Adipocyte (in vitro differentiated cells): ENCODE measurements at regions not wholly inside any gene's neighbourhood (a gene's known extent, or its start where the extent isn't known, plus 50 kb on each side); places are given as distances from the start of the nearest gene placed in this dataset.
"Not testable (repeated sequence)": the region's sequence is repeated elsewhere in the genome, so short reads cannot be mapped to it uniquely, and the experiment has no call there.

ENCODE experiments used
- DNase-seq: peaks from one replicate; pipeline ENCODE4 v3.0.0-alpha.2; 2015; ENCODE audit warnings: low read depth
- H3K27me3 ChIP-seq: replicated peaks from 2 replicates; pipeline ENCODE4 v1.7.0; 2013; ENCODE audit warnings: mild to moderate bottlenecking, low read length, moderate library complexity; ENCODE audit not compliant: control insufficient read depth, insufficient read depth
- H3K36me3 ChIP-seq: 2 replicates; pipeline ENCODE4 v1.7.0; 2013; ENCODE audit warnings: low read length, mild to moderate bottlenecking, moderate library complexity; ENCODE audit not compliant: control insufficient read depth, insufficient read depth, severe bottlenecking
- H3K4me1 ChIP-seq: 2 replicates; pipeline ENCODE4 v1.7.0; 2013; ENCODE audit warnings: mild to moderate bottlenecking, low read length, moderate library complexity; ENCODE audit not compliant: control insufficient read depth, insufficient read depth
- H3K4me3 ChIP-seq: 2 replicates; pipeline ENCODE4 v1.7.0; 2013; ENCODE audit warnings: mild to moderate bottlenecking, low read length, moderate library complexity
- H3K9ac ChIP-seq: 2 replicates; pipeline ENCODE4 v1.7.0; 2013; ENCODE audit warnings: mild to moderate bottlenecking, low read length, moderate library complexity
- H3K9me3 ChIP-seq: 2 replicates; pipeline ENCODE4 v1.7.0; 2013; ENCODE audit warnings: mild to moderate bottlenecking, low read length, moderate library complexity; ENCODE audit not compliant: control insufficient read depth

- H3K9ac ChIP-seq, H3K9me3 ChIP-seq, DNase-seq, H3K36me3 ChIP-seq, H3K4me1 ChIP-seq, H3K27me3 ChIP-seq, H3K4me3 ChIP-seq: not testable (repeated sequence)
Observed at GRCh38 chr9:63334187-63334586, 1950.8 kb downstream of the FOXD4L5 start.

- H3K4me1 ChIP-seq, H3K36me3 ChIP-seq, H3K9me3 ChIP-seq, H3K9ac ChIP-seq, H3K4me3 ChIP-seq, H3K27me3 ChIP-seq, DNase-seq: not testable (repeated sequence)
Observed at GRCh38 chr9:63333083-63333482, 1951.9 kb downstream of the FOXD4L5 start.

- H3K9ac ChIP-seq, H3K36me3 ChIP-seq, DNase-seq, H3K4me1 ChIP-seq, H3K4me3 ChIP-seq, H3K27me3 ChIP-seq, H3K9me3 ChIP-seq: not testable (repeated sequence)
Observed at GRCh38 chr9:63328313-63328712, 1956.7 kb downstream of the FOXD4L5 start.

- H3K4me3 ChIP-seq, H3K9me3 ChIP-seq, H3K36me3 ChIP-seq, H3K4me1 ChIP-seq, H3K9ac ChIP-seq, DNase-seq, H3K27me3 ChIP-seq: not testable (repeated sequence)
Observed at GRCh38 chr9:63327211-63327610, 1957.8 kb downstream of the FOXD4L5 start.

- H3K9ac ChIP-seq, H3K4me3 ChIP-seq, H3K27me3 ChIP-seq, H3K36me3 ChIP-seq, DNase-seq, H3K9me3 ChIP-seq, H3K4me1 ChIP-seq: not testable (repeated sequence)
Observed at GRCh38 chr9:63326665-63327064, 1958.3 kb downstream of the FOXD4L5 start.

GRCh38 chr9:63325696-63326095 lies 1959.3 kb downstream of the FOXD4L5 start:
- H3K9ac ChIP-seq, H3K4me3 ChIP-seq, H3K27me3 ChIP-seq, DNase-seq, H3K36me3 ChIP-seq, H3K9me3 ChIP-seq, H3K4me1 ChIP-seq: not testable (repeated sequence)

DNA sequence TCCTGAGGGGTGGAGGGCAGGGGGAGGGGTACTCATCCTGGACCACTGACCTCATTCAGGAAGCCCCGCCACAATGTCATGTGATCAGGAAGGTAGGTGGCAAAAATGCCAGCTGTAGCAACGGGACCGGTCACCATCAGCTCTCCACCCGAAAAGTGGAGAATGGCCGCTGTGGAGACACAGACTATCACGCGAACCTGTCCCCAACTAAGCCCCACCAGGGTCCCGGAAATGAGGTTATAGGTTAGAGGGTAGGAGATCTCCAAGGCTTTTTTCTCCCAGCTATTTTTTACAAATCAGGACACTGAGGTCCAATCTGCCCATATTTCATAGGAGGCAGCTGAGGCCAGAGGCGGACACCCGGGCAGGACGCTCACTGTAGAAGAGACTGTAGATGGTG lies 1966.9 kb downstream of the FOXD4L5 start:
- not testable (repeated sequence) for H3K9me3 ChIP-seq, H3K4me1 ChIP-seq, H3K27me3 ChIP-seq, DNase-seq, H3K36me3 ChIP-seq, H3K4me3 ChIP-seq, H3K9ac ChIP-seq

DNA sequence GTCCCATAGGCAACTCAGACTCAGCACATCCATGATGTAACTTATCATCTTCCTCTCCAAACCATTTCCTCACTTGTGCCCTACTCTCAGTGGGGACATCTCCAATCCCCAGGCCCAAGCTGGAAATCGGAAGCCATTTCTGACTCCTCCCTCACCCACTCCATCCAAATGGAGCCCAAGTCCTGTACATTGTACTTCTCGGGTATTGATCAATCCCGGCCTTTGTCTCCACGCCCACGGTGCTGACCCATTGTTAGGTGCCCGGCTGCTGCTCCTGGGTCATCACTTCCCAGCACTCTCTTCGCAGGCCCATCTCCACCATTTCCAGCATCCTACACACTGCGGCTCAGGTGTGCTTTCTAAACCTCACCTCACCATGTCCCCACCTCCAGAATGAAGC lies 1969.6 kb downstream of the FOXD4L5 start:
- not testable (repeated sequence) for H3K36me3 ChIP-seq, H3K27me3 ChIP-seq, H3K9me3 ChIP-seq, H3K4me3 ChIP-seq, H3K4me1 ChIP-seq, DNase-seq, H3K9ac ChIP-seq

DNA sequence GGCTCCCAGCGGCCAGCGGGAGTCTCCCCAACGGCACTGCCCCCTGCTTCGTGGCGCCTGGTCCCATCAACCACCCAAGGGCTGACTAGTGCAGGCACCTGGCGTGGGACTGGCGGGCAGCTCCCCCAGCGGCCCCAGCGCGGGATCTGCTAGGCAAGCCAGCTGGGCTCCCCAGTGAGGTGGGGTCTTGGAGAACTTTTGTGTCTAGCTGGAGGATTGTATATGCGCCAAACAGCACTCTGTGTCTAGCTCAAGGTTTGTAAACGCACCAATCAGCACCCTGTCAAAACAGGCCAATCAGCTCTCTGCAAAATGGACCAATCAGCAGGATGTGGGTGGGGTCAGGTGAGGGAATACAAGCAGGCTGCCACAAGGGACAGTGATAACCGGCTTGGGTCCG lies 1988.2 kb downstream of the FOXD4L5 start:
- H3K9me3 ChIP-seq, DNase-seq, H3K4me3 ChIP-seq, H3K36me3 ChIP-seq, H3K27me3 ChIP-seq, H3K9ac ChIP-seq, H3K4me1 ChIP-seq: not testable (repeated sequence)

- H3K9ac ChIP-seq, H3K36me3 ChIP-seq, DNase-seq, H3K4me1 ChIP-seq, H3K27me3 ChIP-seq, H3K4me3 ChIP-seq, H3K9me3 ChIP-seq: not testable (repeated sequence)
Observed at GRCh38 chr9:63296366-63296765, 1988.6 kb downstream of the FOXD4L5 start.

GRCh38 chr9:63289971-63290370 lies 1995.0 kb downstream of the FOXD4L5 start:
- H3K9me3 ChIP-seq, H3K36me3 ChIP-seq, H3K4me3 ChIP-seq, H3K4me1 ChIP-seq, H3K9ac ChIP-seq, H3K27me3 ChIP-seq: not testable (repeated sequence)
- DNase-seq: peak; percentile 0
